ENCODE measurements at regions not wholly inside any gene's neighbourhood (a gene's known extent, or its start where the extent isn't known, plus 50 kb on each side); places are given as distances from the start of the nearest gene placed in this dataset.

DNA sequence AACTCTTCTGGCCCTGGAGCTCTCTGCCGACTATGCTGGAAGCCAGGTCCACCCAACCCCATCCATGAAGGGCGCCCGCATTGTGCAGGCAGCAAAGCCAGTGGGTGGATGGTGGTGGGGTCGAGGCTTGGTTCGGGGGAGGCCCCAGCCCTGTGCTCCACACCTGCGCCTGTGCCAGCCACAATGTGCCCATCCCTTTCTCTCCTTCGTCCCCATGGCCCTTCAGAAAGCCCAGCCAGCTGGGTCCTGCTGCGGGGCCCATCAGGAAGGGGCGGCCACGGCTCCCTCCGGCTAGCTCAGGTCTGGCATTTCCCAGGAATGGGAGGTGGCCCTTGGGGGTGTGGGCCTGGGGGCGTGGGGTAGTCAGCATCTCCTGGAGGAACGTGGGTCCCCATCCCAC lies 91.6 kb downstream of the HMX1 start:
- H3K4me3 ChIP-seq (ENCODE audit: low read length) = no peak overlapping the region
- no peak for TF ChIP-seq CTCF (conservative IDR thresholded peaks at IDR 0.05; ENCODE audit: low read length)
- no peak for DNase-seq (ENCODE audit: low read depth)

- H3K4me3 ChIP-seq (ENCODE audit: low read length) = no peak overlapping the region
- DNase-seq (ENCODE audit: low read depth) = no peak
- no peak for TF ChIP-seq CTCF (conservative IDR thresholded peaks at IDR 0.05; ENCODE audit: low read length)
Measured at GRCh38 chr4:8779490-8779932, 92.1 kb downstream of the HMX1 start.

GRCh38 chr4:8778760-8779159 lies 92.9 kb downstream of the HMX1 start:
- no peak for TF ChIP-seq CTCF (conservative IDR thresholded peaks at IDR 0.05; ENCODE audit: low read length)
- no peak for DNase-seq (ENCODE audit: low read depth)

DNA sequence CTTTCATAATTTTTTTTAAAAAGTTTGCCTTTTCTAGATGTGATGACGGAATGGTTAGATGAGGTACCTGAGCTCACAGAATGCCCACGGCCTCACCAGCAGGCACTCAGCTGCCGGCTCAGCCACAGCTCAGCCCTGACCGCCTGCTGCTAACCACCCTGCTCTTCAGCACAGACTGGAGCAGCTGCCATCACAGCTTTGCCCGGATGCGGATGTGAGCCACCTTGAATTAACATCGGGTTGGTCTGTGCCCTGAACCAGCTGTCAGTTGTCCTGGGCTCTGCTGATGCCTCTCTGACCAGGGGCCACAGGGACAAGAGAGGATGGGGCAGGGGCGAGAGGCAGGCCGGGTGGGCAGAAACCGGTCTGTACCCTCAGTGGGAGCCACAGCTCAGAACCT lies 93.3 kb downstream of the HMX1 start:
- DNase-seq (ENCODE audit: low read depth) = no peak
- TF ChIP-seq CTCF (conservative IDR thresholded peaks at IDR 0.05; ENCODE audit: low read length) = no peak
- no peak overlapping the region for H3K4me3 ChIP-seq (ENCODE audit: low read length)

More at GRCh38 chr4:8778760-8779159, 92.9 kb downstream of the HMX1 start:
- no peak overlapping the region for H3K4me3 ChIP-seq (ENCODE audit: low read length)

DNA sequence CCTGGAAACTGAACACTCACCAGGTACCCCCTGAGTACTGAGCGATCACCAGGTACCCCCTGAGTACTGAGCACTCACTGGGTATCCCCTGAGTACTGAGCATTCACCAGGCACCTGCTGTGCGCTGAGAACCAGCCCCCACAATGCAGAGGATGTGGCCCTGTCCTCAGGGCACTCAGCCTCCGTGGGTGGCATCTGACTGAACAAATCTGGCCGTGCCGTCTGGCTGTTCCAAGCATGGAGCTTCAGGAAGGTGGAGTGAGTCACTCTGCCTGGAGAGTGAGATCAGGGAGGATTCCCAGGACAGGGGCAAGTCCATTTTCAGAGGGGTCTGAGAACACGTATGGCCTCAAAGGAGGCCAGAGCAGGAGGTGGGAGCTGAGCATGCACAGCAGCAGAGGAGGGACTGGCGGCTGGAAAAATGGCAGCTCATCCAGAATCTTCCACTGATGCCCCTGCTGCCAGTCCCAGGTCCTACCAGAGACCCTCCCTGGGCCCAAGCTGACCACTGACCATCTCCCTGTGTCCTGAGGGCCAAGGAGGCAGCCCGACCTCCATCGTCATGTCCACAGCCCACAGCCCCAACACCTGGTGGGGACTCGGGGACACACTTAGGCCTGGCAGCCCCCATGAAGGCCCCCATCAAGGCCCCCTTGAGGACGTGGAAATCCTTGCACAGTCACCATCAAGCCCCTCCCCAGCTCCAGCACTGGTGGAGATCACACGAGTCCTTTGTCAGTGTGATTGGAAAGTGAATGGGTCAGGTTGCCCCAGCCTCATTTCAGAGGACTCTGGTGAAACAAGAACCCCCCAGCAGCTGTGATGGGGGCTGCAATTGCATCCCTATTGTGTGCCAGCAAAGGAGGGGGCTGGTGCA lies 94.1 kb downstream of the HMX1 start:
- H3K4me3 ChIP-seq (ENCODE audit: low read length) = no peak overlapping the region
- no peak for TF ChIP-seq CTCF (conservative IDR thresholded peaks at IDR 0.05; ENCODE audit: low read length)

DNA sequence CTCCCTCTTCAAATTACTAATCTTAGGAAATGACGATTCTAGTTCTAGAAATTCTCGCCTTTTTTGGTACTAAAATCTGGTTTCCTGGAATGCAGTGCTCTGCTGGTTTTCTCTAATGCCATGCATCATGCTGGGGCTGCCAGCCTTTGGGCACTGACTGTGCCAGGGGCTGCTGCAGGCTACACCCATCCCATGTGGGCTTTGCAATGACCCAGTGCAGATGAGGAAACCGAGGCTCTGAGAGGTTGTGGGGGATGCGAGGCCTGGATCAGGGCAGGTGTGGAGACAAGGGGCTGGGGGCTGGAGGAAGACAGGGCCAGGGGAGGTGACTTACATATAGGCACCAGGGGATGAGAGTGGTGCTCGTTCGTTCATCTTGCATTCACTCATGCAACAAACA lies 95.3 kb downstream of the HMX1 start:
- no peak for TF ChIP-seq CTCF (conservative IDR thresholded peaks at IDR 0.05; ENCODE audit: low read length)
- no peak overlapping the region for H3K4me3 ChIP-seq (ENCODE audit: low read length)
- DNase-seq (ENCODE audit: low read depth) = no peak

More for the DNA sequence above, 94.1 kb downstream of the HMX1 start:
- DNase-seq (ENCODE audit: low read depth) = no peak

DNA sequence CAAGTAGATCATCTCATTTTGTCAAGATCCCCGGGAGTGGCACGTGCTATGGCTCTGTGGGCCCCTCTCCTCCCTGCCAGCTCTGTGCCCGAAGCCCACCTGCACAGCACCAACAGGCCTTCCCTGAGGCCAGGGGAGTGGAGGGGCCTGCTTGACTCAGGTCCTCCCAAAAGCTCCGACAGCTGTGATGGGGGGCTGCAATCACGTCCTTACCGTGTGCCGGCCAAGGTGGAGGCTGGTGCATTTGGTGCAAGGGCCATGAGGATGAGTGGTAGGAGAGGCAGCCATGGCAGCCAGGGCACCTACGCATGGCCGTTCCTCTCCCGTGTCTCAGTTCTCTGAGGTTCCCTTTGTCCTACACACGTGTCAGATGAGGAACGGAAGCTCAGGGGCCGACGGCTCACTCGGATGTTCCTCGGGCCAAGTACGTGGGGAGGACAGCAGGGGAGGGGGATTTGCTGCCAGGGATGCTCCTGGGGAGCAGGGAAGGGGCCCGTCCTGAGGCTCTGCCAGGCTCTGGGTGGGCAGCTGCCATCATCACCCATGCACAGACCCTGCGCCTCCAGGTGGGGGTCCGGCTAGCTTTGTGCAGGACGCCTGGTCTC lies 95.8 kb downstream of the HMX1 start:
- no peak overlapping the region for H3K4me3 ChIP-seq (ENCODE audit: low read length)
- no peak for TF ChIP-seq CTCF (conservative IDR thresholded peaks at IDR 0.05; ENCODE audit: low read length)
- no peak for DNase-seq (ENCODE audit: low read depth)
